ENCODE measurements at regions not wholly inside any gene's neighbourhood (a gene's known extent, or its start where the extent isn't known, plus 50 kb on each side); places are given as distances from the start of the nearest gene placed in this dataset.

DNA sequence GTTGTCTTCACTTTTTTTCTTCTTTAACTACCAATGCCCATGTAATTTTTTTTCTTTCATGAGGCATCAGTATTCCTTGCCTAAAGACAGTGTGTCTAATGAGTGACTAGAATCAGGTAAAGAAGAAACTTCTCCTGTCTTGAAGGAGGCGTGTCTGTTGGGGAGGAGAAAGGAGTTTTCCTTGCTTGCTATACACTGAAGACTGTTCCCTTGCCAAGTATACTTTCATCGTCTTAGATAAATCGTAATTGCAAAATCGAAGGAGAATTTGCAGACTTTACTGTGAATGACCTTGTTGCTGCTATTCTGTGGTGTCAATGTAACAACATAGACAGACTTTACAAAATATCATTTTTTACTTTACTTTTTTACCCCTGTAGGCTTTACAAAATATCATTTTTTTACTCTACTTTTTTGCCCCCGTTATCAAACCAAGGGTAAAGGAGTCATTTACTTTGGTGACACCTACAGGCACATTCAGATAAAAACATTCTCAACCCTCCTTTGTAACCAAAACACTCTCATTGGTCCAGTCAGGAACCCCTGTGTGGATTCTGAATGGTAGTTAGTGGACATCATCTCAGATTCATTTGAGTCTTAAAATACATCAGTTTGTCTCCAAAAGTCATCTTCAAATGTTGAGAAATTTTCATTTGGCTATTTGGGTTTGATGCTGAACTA lies 232.4 kb downstream of the AHR start:
- in situ Hi-C loops (cut with HindIII; ENCODE audit: low pct_unique_long_range_greater_than_20kb, low sequenced_read_pairs): no loop called here
- peak; percentile 77 for DNase-seq (ENCODE audit: low read depth, low spot score)

DNA sequence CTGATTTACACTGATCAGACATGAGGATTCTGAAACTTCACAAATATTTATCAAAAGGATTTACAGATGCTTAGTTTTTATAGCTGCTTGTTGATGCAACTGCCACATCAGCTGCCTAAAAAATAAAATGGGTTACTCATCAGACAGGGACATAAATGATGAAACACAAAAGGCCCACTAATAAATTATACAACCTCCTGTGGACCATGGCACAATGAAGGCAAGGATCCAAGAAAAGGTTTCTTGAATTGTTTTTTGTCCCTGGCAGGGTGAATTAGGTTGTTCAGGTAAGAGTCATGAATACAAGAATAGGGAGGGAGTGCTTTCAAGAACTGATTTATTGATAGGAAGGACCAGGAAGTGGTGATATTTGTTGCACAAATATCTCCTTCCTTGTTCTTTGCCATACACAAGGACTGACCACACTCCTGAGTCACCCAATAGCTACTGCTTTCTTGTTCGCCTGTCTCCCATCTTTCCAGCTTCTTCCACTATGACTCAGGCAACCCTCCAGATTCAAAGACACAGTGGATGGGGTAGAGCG lies 234.5 kb downstream of the AHR start:
- DNase-seq (ENCODE audit: low read depth, low spot score): peak; percentile 16
- in situ Hi-C loops (cut with HindIII; ENCODE audit: low pct_unique_long_range_greater_than_20kb, low sequenced_read_pairs): no loop called here

- in situ Hi-C loops (cut with HindIII; ENCODE audit: low pct_unique_long_range_greater_than_20kb, low sequenced_read_pairs): no loop called here
Measured at GRCh38 chr7:17534348-17534747, 235.9 kb downstream of the AHR start.

GRCh38 chr7:17535776-17536175 lies 237.3 kb downstream of the AHR start:
- in situ Hi-C loops (cut with HindIII; ENCODE audit: low pct_unique_long_range_greater_than_20kb, low sequenced_read_pairs): no loop called here

More at GRCh38 chr7:17534348-17534747, 235.9 kb downstream of the AHR start:
- DNase-seq (ENCODE audit: low read depth, low spot score): no peak

GRCh38 chr7:17544401-17544800 lies 245.9 kb downstream of the AHR start:
- DNase-seq (ENCODE audit: low read depth, low spot score): peak; percentile 51
- in situ Hi-C loops (cut with HindIII; ENCODE audit: low pct_unique_long_range_greater_than_20kb, low sequenced_read_pairs): no loop called here

More at GRCh38 chr7:17535776-17536175, 237.3 kb downstream of the AHR start:
- DNase-seq (ENCODE audit: low read depth, low spot score): no peak

DNA sequence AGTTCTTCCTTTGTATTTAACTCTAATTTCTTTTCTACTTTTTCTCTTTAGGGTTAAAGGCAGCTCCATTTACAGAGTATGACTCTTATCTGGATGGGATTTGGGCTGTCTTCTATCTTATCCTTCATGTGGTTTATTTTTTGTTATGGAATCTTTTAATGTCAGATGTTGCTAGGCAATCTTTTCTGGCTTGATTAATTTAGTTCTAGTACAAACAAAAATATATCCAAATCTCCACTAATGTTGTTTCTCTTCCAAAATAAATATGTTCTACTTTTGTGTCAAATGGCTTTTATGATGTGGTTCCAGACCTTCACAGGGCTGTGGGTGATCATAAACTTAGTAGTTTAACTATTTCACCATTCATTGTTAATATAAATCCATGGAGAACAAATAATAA lies 246.9 kb downstream of the AHR start:
- DNase-seq (ENCODE audit: low read depth, low spot score): no peak
- in situ Hi-C loops (cut with HindIII; ENCODE audit: low pct_unique_long_range_greater_than_20kb, low sequenced_read_pairs): no loop called here

DNA sequence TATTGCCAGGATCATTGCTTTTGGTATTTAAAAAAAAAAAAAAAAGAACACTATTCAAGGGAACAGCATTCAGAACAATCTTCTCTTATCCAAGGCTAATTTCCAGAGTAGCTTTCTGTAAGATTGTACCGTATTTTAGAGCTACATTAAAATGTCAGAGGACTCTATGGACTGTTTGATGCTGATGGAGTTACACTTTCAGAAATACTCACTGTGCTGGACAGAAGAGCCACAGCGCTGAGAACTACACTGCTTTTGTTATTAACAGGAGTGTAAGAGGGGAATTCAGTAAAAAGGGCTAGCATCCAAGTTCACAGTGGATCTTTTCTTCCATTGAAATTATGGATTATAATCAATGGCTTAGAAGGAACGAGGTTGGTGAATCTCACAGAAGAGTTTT lies 247.7 kb downstream of the AHR start:
- DNase-seq (ENCODE audit: low read depth, low spot score): no peak
- in situ Hi-C loops (cut with HindIII; ENCODE audit: low pct_unique_long_range_greater_than_20kb, low sequenced_read_pairs): no loop called here

GRCh38 chr7:17546592-17546991 lies 248.1 kb downstream of the AHR start:
- in situ Hi-C loops (cut with HindIII; ENCODE audit: low pct_unique_long_range_greater_than_20kb, low sequenced_read_pairs): no loop called here
- peak; percentile 99 for DNase-seq (ENCODE audit: low read depth, low spot score)

GRCh38 chr7:17548014-17548653 lies 249.7 kb downstream of the AHR start:
- in situ Hi-C loops (cut with HindIII; ENCODE audit: low pct_unique_long_range_greater_than_20kb, low sequenced_read_pairs): no loop called here
- DNase-seq (ENCODE audit: low read depth, low spot score): peak; percentile 57

- no peak for DNase-seq (ENCODE audit: low read depth, low spot score)
- in situ Hi-C loops (cut with HindIII; ENCODE audit: low pct_unique_long_range_greater_than_20kb, low sequenced_read_pairs): no loop called here
Measured at GRCh38 chr7:17549406-17549805, 251.0 kb downstream of the AHR start.

DNA sequence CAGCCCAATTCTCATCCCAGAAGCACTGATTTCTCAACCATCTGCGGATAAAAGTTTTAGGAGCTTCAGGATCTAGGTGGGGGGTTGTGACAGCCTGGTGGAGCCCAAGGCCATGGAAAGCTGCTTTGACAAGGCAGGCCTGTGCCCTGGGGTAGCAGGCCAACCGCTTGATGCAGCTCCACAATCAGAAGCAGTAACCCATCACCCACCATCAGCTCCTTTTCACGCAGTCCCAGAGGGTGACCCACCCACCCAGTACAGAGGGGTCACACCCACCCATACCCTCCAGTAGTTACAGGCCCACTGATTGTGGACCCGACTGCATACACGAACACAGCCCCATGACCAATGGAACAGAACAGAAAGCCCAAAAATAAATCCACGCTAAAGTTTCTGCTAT lies 253.9 kb downstream of the AHR start:
- in situ Hi-C loops (cut with HindIII; ENCODE audit: low pct_unique_long_range_greater_than_20kb, low sequenced_read_pairs): no loop called here
- DNase-seq (ENCODE audit: low read depth, low spot score): no peak

DNA sequence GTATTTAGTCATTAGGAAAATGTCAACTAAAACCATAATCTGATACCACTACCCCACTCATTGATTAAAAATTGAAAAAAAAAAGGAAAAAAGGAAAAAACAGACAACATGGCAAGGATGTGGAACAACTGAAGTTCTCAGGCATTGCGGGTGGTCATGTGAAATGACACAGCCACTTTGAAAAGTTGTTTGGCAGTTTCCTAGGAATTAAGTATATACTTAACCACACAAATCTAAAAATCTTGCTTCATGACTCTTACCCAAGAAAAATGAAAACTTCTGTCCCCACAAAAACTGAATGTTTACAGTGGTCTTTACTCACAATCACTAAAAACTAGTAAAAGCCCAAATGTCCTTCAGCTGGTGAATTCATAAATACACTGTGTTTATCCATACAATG lies 254.5 kb downstream of the AHR start:
- in situ Hi-C loops (cut with HindIII; ENCODE audit: low pct_unique_long_range_greater_than_20kb, low sequenced_read_pairs): no loop called here
- no peak for DNase-seq (ENCODE audit: low read depth, low spot score)

- DNase-seq (ENCODE audit: low read depth, low spot score): no peak
- in situ Hi-C loops (cut with HindIII; ENCODE audit: low pct_unique_long_range_greater_than_20kb, low sequenced_read_pairs): no loop called here
Measured at GRCh38 chr7:17554341-17555015, 256.0 kb downstream of the AHR start.

- DNase-seq (ENCODE audit: low read depth, low spot score): no peak
- in situ Hi-C loops (cut with HindIII; ENCODE audit: low pct_unique_long_range_greater_than_20kb, low sequenced_read_pairs): no loop called here
Measured at GRCh38 chr7:17556247-17556956, 257.9 kb downstream of the AHR start.

- in situ Hi-C loops (cut with HindIII; ENCODE audit: low pct_unique_long_range_greater_than_20kb, low sequenced_read_pairs): no loop called here
- DNase-seq (ENCODE audit: low read depth, low spot score): no peak
Measured at GRCh38 chr7:17557251-17557671, 258.8 kb downstream of the AHR start.

GRCh38 chr7:17558135-17558534 lies 259.7 kb downstream of the AHR start:
- in situ Hi-C loops (cut with HindIII; ENCODE audit: low pct_unique_long_range_greater_than_20kb, low sequenced_read_pairs): no loop called here
- DNase-seq (ENCODE audit: low read depth, low spot score): no peak

- DNase-seq (ENCODE audit: low read depth, low spot score): no peak
- in situ Hi-C loops (cut with HindIII; ENCODE audit: low pct_unique_long_range_greater_than_20kb, low sequenced_read_pairs): no loop called here
Measured at GRCh38 chr7:17558558-17559332, 260.3 kb downstream of the AHR start.

Measured in SK-MEL-5 (cell line).